Activated gamma-delta T cell (primary cell): ENCODE measurements at regions not wholly inside any gene's neighbourhood (a gene's known extent, or its start where the extent isn't known, plus 50 kb on each side); places are given as distances from the start of the nearest gene placed in this dataset.

Experiments used
- DNase-seq: peaks from one replicate; lab custom pipeline; 2025; lab: John Stamatoyannopoulos, UW

DNA sequence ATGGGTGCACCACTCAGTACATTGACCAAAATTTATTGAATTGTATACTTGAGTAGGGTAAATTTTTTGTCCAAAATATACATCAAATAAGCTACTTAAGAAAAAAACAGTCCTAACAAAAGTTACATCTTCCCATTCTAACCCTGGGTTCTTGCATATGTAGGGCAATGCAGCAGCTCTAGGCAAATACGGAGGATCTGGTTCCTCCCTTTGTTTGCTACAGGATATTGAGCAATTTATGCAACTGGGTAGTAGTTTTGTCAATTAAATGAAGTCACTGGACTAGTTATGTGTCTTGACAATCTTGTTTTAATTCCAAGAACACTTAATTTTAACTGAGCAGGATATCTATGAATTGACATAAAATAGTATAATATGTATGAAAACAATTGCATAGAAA is 1507.2 kb upstream of the PIK3C3 start:
- DNase-seq = no peak

DNA sequence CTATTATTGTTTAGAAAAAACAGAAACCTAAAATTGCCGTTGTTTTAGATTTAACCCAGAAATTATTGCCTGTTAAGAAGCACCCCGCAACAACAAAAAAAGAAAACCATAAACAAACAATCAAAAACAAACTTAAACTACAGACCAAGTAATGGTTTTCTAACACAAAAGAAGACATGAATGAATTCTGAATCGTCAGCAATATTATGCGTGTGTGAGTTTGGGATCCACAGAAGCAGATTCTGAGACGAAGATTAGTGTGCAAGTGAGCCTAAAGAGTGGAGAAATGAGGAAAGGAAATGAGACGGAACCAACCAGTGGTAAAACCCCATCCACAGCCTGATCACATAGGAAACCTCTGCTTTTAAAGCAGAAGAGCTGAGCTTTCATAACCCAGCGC is 1514.9 kb upstream of the PIK3C3 start:
- no peak for DNase-seq

DNA sequence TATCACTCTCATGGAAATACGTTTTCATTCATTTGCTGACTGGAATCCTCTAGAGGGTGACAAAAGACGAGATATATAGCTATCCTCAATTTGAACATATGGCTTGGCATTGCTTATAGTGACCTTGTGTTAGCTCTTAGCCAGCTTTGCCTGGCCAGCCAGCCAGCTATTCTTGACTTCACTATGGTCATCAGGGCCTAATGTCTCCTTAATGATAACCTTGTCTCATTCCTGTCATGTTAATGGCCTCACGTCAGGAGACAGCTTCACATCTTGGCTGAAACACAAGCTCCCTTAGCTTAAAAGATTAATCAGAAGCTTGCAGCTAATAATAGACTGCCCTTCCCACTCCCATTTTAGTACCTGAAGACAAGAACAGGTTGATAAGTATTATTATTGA is 1517.5 kb upstream of the PIK3C3 start:
- no peak for DNase-seq

- no peak for DNase-seq
These were observed 1523.7 kb upstream of the PIK3C3 start for GRCh38 chr18:40431071-40431985.

- no peak for DNase-seq
These were observed 1531.7 kb upstream of the PIK3C3 start for GRCh38 chr18:40423291-40423690.

GRCh38 chr18:40420675-40421074 is 1534.4 kb upstream of the PIK3C3 start:
- no peak for DNase-seq

DNA sequence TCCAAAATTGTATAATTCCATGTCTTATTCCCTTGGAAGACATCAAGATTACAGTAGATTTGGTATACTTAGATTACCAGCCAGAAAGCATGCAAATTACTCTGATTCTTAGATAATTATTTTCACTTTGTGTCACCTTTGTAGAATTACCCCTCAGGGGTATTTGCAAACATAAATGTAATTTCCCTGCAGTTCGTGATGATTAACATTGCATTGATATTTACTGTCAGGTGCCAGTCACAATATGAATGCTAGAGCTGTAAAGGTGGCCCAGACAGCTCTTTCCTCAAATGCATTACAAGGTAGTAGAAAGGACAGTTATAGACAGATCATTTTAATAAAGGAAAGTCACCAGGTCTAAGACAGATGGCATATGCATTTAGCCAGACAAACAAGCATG is 1537.5 kb upstream of the PIK3C3 start:
- DNase-seq = no peak

DNA sequence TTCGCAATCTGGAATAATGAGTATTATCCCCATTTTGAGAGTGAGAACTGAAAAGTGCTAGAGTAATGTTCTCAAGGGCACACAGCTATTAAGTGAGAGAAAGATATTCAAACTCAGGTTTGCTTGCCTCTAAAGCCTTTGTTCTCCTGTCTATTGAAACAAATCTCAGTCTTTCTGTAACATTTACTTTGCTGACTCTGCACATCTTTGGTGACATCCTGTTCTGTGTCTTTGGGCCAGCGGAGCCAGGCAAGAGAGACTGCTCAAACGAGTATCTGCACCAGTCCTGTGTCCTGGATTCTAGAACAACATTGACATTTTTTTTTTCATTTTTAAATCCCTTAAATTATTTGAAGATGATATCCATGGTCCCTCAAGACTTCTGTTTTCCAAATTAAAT is 1539.2 kb upstream of the PIK3C3 start:
- DNase-seq = no peak

DNA sequence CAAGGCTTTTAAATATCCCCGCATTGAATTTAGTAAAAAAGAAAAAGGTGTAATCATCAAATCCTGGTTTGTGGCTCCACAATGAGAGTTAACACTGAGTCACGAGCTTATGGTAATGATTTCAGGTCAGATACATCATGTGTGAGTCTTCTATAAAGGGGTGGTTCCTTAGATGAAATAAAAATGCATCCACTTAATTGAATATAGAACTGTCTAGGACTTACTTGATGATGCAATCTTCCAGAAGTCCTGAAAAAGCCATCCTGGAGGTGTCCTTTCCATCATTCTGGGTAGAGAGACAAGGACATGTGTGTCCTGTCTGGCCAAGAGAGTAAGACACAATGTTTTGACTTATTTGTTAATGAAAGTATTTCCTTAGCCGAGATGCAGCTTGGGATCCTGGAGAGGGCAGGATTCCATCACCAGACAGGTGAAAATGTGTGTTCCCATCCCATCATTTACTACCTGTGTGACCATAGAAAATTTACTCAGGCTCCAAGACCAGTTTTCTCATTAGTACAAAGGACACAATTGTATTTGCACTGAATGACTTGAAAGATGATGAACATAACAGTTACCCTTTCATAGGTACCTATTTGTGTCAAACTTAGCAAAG is 1539.8 kb upstream of the PIK3C3 start:
- no peak for DNase-seq

DNA sequence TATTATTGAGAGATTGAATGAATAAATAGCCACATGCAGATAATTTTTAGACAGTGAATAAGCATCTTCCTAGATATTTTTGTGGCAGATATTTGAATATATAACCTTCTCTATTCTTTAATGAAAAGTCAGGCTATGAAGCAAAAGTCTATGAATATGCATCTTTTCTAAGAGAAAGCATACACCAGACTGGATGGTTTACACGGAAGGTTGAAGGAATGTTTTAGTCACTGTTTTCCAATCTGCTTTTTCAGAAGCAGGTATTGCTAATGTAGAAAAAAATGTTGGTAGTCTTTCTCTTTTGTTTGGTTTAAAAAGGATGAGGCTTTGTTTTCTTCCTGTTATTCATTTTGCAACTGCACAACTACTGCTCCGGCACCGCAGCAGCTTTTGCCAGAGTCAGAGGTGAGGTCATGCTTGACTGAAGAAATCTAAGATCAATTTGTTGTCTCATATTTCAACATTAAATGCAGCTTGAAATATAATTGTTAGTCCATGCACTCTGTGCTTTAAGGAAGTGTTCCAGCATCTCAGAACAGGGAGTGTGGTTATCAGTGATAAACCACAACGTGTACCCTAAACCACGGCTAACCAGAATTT is 1540.8 kb upstream of the PIK3C3 start:
- DNase-seq = no peak

- DNase-seq = no peak
These were observed 1541.9 kb upstream of the PIK3C3 start for GRCh38 chr18:40413160-40413559.

- DNase-seq = no peak
These were observed 1542.6 kb upstream of the PIK3C3 start for GRCh38 chr18:40412410-40412809.

GRCh38 chr18:40407909-40408308 is 1547.1 kb upstream of the PIK3C3 start:
- no peak for DNase-seq

GRCh38 chr18:40404284-40404683 is 1550.8 kb upstream of the PIK3C3 start:
- no peak for DNase-seq

GRCh38 chr18:40402052-40402451 is 1553.0 kb upstream of the PIK3C3 start:
- no peak for DNase-seq

DNA sequence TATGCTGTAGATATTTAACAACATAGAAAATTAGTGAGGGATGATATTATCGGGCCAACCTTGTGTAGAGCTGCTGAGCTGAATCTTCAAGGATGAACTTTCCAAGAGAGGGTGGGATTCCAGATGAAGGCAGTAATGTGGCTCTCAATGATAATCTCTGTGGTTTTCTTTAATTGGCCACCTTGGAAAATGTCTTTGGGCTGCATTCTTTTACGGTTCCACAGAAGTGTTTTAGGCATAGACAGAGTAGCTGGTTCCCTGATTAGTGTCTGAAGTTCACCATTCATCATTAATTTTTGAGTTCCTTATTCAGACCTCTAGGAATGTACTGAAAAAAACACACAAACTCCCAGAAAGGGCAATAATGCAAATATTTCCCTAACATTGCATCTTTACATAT is 1566.9 kb upstream of the PIK3C3 start:
- DNase-seq = no peak

- DNase-seq = no peak
These were observed 1567.8 kb upstream of the PIK3C3 start for GRCh38 chr18:40387130-40387787.

- DNase-seq = no peak
These were observed 1572.8 kb upstream of the PIK3C3 start for GRCh38 chr18:40382197-40382596.

DNA sequence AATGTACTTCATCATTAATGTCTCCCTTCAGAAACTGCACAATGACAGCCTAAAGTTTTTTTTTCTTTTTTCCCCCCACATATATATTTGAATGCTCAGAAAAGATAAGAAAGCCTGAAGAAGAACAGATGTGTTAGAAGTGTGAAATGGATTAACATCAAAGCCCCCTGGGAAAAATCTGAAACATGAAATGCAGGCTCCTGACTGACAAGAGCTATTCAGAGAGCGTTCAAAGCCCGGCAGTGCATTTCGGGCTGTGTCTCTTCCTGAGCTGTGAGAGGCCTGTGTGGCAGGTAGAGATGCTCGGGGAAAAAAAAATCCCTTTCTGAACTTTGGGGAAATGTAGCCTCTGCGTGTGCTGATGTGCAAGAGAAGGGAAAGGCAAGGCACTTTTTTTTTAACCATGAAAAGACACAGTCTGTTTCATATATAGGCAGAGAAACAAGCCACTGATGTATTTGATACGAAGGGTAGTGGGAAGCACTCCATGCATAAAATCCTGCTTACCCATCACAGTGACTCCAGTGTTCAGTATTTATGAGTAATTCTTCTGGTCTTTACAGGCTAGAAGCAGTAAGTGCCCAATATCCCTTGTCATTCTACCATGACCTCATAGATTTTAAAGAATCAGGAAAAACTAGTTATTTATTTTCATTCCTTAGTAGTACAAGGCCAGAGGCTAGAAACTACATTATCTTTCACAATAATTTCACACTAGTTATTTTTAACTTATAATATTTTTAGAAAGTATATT is 1574.2 kb upstream of the PIK3C3 start:
- DNase-seq = no peak

DNA sequence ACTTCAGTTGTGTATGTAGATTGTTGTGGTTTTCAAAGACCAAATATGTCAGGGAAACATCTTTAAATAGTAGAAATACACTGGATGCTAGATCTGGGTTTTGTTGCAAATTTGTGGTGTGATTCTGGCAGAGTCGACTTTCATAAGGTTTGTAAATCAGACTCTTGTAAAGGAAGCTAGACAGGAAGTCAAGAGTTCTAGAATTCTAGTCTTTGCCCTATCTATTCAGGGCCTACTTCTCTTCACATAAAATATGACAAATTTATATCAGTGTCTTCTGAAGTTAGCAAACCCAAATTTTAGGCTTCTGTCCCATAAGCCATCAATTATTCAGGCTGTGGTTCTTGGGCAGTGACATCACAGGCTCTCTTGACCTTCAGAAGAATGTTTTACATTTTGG is 1579.2 kb upstream of the PIK3C3 start:
- no peak for DNase-seq

DNA sequence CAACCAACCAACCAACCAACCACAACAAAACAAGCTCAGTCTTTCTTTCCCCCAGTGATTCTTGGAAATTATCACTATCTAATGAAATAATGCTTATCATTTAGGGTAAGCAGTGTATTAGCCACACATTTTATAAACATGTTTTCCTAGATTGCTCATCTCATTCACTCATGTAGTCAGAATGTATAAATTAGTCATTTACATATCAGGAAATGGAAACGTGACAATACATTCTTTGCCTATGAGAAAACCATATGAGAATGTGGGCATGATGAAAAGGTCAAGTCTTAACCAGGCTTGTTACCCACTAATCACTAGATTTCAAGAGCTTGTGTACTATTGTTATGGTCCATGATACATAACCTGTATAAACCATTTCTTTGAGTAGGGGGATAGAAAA is 1583.4 kb upstream of the PIK3C3 start:
- no peak for DNase-seq

GRCh38 chr18:40367576-40367975 is 1587.5 kb upstream of the PIK3C3 start:
- no peak for DNase-seq
